ENCODE measurements at regions not wholly inside any gene's neighbourhood (a gene's known extent, or its start where the extent isn't known, plus 50 kb on each side); places are given as distances from the start of the nearest gene placed in this dataset.
A peak's percentile ranks its signal among the peaks of the same experiment; 100 is the strongest.
"Not testable (repeated sequence)": the region's sequence is repeated elsewhere in the genome, so short reads cannot be mapped to it uniquely, and the experiment has no call there.

DNA sequence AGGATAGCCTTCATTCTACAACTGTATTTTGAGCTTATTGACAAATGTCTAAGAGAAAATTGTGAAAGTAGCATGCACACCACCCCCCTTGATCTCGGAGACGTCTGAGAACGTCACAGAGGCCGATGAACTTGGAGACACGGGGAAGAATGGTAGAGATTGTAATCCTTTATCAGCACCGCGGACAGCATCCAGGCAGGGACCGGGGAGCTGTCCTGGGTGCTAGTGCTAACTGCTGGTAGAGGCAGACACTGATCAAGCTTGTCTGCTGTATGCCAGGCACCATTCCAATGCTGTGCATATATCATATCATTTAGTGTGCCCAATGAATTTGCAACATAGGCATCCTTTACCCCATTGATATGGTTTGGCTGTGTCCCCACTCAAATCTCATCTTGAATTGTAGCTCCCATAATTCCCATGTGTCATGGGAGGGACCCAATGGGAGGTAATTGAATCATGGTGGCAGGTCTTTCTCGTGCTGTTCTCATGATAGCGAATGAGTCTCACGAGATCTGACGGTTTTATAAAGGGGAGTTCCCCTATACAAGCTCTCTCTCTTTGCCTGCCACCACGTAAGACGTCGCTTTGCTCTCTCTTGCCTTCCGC, 98.8 kb downstream of the LHX2 start:
- Histone ChIP-seq H3K4me1 (ENCODE audit: control insufficient read depth, insufficient read depth, low read length) (no peaks in the 10 kb centered on the region), H3K9me3 (ENCODE audit: control insufficient read depth, insufficient read depth, low read length) (no peaks in the 10 kb centered on the region), H3K9ac (ENCODE audit: low read depth, low read length) (no peak overlapping the region), H3K4me3 (ENCODE audit: low read depth, low read length) (no peak overlapping the region), H3K27me3 (ENCODE audit: control insufficient read depth, insufficient read depth, low read length) (no peaks in the 10 kb centered on the region), H3K27ac (ENCODE audit: low read depth, low read length) (no peak overlapping the region), H3K36me3 (ENCODE audit: control insufficient read depth, insufficient read depth, low read length) (no peaks in the 10 kb centered on the region)

DNA sequence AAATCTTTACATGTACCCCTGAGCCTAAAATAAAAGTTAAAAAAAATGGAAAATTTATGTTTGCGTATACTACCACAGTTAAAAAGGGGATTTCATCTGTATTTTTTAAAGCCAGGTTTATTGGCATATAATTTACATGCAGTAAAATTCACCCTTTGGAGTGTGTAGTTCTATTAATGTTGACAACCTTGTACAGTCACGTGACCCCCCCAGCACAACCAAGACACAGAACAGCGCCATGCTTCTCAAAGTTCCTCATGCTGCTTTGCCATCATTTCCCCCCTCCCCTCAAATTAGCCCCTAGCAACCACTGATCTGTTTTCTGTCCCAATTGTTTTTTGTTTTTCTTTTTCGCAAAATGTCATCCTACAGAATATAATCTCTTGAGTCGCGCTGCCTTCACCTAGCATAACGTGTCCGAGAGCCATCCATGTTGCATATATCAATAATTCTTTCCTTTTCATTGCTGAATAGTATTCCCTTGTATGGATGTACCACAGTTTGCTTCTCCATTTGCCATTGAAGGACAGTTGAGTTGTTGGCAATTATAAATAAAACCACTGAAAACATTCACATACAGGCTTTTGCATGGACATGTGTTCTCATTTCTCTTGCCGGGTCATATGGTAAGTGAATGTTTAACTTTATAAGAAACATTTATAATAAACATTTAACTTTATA, 105.3 kb downstream of the LHX2 start:
- no peak overlapping the region for H3K27ac ChIP-seq (ENCODE audit: low read depth, low read length)
- no peak overlapping the region for H3K9ac ChIP-seq (ENCODE audit: low read depth, low read length)
- H3K4me1 ChIP-seq (ENCODE audit: control insufficient read depth, insufficient read depth, low read length) = no peaks in the 10 kb centered on the region
- no peak overlapping the region for H3K4me3 ChIP-seq (ENCODE audit: low read depth, low read length)
- no peaks in the 10 kb centered on the region for H3K27me3 ChIP-seq (ENCODE audit: control insufficient read depth, insufficient read depth, low read length)
- H3K36me3 ChIP-seq (ENCODE audit: control insufficient read depth, insufficient read depth, low read length) = no peaks in the 10 kb centered on the region
- no peaks in the 10 kb centered on the region; the same call in 1 of the 2 replicates for H3K9me3 ChIP-seq (ENCODE audit: control insufficient read depth, insufficient read depth, low read length)

DNA sequence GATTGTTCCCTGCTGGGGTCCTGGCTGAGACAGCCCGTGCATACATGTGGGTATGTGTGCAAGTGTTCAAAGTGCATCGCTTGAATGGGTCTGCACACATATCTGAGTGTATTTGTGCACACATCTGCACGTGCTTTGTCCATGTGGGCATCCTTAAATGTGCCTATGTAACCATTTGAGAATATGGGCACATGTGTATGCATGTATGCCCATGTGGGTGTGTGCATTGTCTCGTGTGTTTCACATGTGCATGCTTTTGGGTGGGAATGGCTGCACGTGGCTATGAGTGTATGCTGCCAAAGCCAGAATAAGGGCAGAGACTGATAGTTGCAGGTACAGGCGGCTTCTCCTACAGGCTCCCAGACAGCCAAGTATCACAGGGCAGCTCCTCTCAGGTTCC, 107.3 kb downstream of the LHX2 start:
- H3K27ac ChIP-seq (ENCODE audit: low read depth, low read length) = no peak overlapping the region
- H3K36me3 ChIP-seq (ENCODE audit: control insufficient read depth, insufficient read depth, low read length) = no peaks in the 10 kb centered on the region
- H3K4me1 ChIP-seq (ENCODE audit: control insufficient read depth, insufficient read depth, low read length) = no peaks in the 10 kb centered on the region
- no peak overlapping the region for H3K4me3 ChIP-seq (ENCODE audit: low read depth, low read length)
- H3K9me3 ChIP-seq (ENCODE audit: control insufficient read depth, insufficient read depth, low read length) = no peaks in the 10 kb centered on the region; the same call in 1 of the 2 replicates
- H3K27me3 ChIP-seq (ENCODE audit: control insufficient read depth, insufficient read depth, low read length) = no peaks in the 10 kb centered on the region
- no peak overlapping the region for H3K9ac ChIP-seq (ENCODE audit: low read depth, low read length)

DNA sequence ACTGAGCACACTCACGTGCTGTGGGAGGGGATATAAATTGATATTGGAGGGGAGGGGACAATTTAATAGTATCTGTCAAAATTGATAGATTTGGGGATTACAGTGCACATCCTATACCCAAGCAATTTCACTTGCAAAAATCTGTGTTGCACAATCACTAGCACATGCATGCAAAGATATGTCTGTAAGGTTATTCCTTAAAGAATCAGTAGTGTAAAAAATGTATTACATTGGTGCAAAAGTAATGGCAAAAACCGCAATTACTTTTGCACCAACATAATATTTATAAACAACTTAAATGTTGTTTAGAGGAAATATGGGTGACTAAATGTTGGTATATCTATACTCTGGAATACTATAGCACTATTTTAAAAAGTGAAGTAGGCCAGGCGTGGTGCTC, 108.7 kb downstream of the LHX2 start:
- H3K27ac ChIP-seq (ENCODE audit: low read depth, low read length) = no peak overlapping the region
- no peaks in the 10 kb centered on the region; the same call in 1 of the 2 replicates for H3K9me3 ChIP-seq (ENCODE audit: control insufficient read depth, insufficient read depth, low read length)
- no peaks in the 10 kb centered on the region for H3K36me3 ChIP-seq (ENCODE audit: control insufficient read depth, insufficient read depth, low read length)
- no peak overlapping the region for H3K9ac ChIP-seq (ENCODE audit: low read depth, low read length)
- H3K27me3 ChIP-seq (ENCODE audit: control insufficient read depth, insufficient read depth, low read length) = no peaks in the 10 kb centered on the region
- H3K4me3 ChIP-seq (ENCODE audit: low read depth, low read length) = no peak overlapping the region
- H3K4me1 ChIP-seq (ENCODE audit: control insufficient read depth, insufficient read depth, low read length) = peaks cover 7% of the 10 kb centered on the region; the same call in 1 of the 2 replicates

DNA sequence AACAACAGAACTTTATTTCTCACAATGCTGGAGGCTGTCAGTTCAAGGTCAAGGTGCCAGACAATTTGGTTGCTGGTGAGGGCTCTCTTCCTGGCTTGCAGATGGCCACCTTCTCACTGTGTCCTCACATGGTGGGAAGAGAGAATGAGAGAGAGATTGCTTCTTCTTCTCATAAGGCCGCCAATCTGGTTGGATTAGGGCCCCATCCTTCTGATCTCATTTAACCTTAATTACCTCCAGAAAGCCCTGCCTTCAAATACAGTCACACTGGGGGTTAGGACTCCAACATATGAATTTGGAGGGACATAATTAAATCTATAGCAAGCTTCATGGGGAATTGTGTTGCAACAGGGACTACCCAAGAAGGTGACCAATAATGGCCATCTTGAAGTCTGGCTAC, 110.2 kb downstream of the LHX2 start:
- H3K4me1 ChIP-seq (ENCODE audit: control insufficient read depth, insufficient read depth, low read length) = peaks cover 15% of the 10 kb centered on the region; the same call in 1 of the 2 replicates
- H3K27me3 ChIP-seq (ENCODE audit: control insufficient read depth, insufficient read depth, low read length) = no peaks in the 10 kb centered on the region
- H3K4me3 ChIP-seq (ENCODE audit: low read depth, low read length) = no peak overlapping the region
- no peak overlapping the region for H3K27ac ChIP-seq (ENCODE audit: low read depth, low read length)
- H3K9me3 ChIP-seq (ENCODE audit: control insufficient read depth, insufficient read depth, low read length) = no peaks in the 10 kb centered on the region; the same call in 1 of the 2 replicates
- H3K36me3 ChIP-seq (ENCODE audit: control insufficient read depth, insufficient read depth, low read length) = no peaks in the 10 kb centered on the region
- H3K9ac ChIP-seq (ENCODE audit: low read depth, low read length) = no peak overlapping the region

DNA sequence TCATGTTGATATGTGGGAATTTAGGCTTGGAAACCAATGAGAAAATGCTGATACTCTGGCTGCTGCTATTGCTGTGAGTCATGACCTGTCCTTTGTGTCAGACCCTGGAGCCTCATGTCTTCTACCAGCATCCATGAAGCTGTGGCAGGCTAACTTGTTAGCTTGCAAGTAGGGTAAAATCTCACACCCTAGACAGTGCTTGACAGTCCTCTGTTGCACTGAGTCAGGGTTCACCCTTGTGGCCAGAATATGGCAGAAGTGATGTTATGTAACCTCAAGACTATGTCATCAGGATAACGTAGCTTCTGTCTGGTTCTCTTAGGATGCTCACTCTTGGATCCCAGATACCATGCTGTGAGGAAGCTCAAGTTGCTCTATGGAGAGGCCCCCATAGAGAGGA, 110.8 kb downstream of the LHX2 start:
- Histone ChIP-seq H3K4me3 (ENCODE audit: low read depth, low read length) (no peak overlapping the region), H3K27me3 (ENCODE audit: control insufficient read depth, insufficient read depth, low read length) (no peaks in the 10 kb centered on the region), H3K27ac (ENCODE audit: low read depth, low read length) (no peak overlapping the region), H3K9me3 (ENCODE audit: control insufficient read depth, insufficient read depth, low read length) (no peaks in the 10 kb centered on the region), H3K4me1 (ENCODE audit: control insufficient read depth, insufficient read depth, low read length) (peaks cover 15% of the 10 kb centered on the region; the same call in 1 of the 2 replicates), H3K36me3 (ENCODE audit: control insufficient read depth, insufficient read depth, low read length) (no peaks in the 10 kb centered on the region), H3K9ac (ENCODE audit: low read depth, low read length) (no peak overlapping the region)

DNA sequence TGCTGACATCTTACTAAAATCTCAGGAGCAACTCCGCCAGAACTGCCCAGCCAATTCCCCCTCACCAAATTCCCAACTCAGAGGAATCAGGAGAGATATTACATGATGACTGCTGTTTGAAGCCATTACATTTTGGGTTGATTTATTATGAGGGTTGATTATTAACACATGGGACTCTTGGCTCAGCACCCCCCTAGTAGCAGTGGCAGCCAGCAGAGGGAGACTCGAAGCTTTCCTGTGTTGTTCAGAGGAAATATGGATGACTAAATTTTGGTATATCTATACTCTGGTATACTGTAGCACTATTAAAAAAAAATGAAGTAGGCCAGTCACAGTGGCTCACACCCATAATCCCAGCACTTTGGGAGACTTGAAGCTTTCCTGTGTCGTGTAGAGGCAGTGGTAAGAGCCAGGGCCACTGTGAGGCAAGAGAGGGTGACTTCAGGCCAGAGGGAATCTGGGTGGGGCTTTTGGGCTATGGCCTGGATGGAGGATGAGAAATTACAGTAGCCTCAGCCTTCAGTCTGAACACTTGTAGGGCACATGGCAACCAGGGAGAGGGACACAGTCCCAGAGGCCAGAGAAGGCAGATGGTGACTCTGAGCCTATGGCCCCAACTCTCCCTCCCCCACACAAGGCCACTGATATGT, 111.4 kb downstream of the LHX2 start:
- no peaks in the 10 kb centered on the region for H3K9me3 ChIP-seq (ENCODE audit: control insufficient read depth, insufficient read depth, low read length)

DNA sequence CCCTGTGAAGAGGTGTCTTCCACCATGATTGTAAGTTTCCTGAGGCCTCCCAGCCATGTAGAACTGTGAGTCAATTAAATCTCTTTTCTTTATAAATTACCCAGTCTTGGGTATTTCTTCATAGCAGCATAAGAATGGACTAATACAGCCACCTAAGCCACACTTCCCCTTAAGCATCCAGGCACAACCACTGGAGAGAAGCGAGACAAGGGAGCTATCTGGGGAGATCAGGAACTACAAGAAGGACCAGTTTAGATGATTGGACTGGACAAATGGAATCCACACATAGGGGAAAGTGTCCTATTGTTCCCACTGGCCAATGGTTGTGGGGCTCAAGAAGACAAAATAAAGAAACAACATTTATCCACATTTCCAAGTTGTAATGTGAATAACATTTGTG, 112.1 kb downstream of the LHX2 start:
- not testable (repeated sequence) for H3K9me3 ChIP-seq (ENCODE audit: control insufficient read depth, insufficient read depth, low read length); H3K4me3 ChIP-seq (ENCODE audit: low read depth, low read length); H3K36me3 ChIP-seq (ENCODE audit: control insufficient read depth, insufficient read depth, low read length); H3K9ac ChIP-seq (ENCODE audit: low read depth, low read length); H3K27me3 ChIP-seq (ENCODE audit: control insufficient read depth, insufficient read depth, low read length); H3K27ac ChIP-seq (ENCODE audit: low read depth, low read length)
- peaks cover 15% of the 10 kb centered on the region; the same call in 1 of the 2 replicates for H3K4me1 ChIP-seq (ENCODE audit: control insufficient read depth, insufficient read depth, low read length)

More for the DNA sequence above, 111.4 kb downstream of the LHX2 start:
- Histone ChIP-seq H3K4me3 (ENCODE audit: low read depth, low read length) (no peak overlapping the region), H3K36me3 (ENCODE audit: control insufficient read depth, insufficient read depth, low read length) (no peaks in the 10 kb centered on the region), H3K9ac (ENCODE audit: low read depth, low read length) (no peak overlapping the region), H3K27me3 (ENCODE audit: control insufficient read depth, insufficient read depth, low read length) (no peaks in the 10 kb centered on the region), H3K27ac (ENCODE audit: low read depth, low read length) (no peak overlapping the region), H3K4me1 (ENCODE audit: control insufficient read depth, insufficient read depth, low read length) (peaks cover 15% of the 10 kb centered on the region; the same call in 1 of the 2 replicates)

DNA sequence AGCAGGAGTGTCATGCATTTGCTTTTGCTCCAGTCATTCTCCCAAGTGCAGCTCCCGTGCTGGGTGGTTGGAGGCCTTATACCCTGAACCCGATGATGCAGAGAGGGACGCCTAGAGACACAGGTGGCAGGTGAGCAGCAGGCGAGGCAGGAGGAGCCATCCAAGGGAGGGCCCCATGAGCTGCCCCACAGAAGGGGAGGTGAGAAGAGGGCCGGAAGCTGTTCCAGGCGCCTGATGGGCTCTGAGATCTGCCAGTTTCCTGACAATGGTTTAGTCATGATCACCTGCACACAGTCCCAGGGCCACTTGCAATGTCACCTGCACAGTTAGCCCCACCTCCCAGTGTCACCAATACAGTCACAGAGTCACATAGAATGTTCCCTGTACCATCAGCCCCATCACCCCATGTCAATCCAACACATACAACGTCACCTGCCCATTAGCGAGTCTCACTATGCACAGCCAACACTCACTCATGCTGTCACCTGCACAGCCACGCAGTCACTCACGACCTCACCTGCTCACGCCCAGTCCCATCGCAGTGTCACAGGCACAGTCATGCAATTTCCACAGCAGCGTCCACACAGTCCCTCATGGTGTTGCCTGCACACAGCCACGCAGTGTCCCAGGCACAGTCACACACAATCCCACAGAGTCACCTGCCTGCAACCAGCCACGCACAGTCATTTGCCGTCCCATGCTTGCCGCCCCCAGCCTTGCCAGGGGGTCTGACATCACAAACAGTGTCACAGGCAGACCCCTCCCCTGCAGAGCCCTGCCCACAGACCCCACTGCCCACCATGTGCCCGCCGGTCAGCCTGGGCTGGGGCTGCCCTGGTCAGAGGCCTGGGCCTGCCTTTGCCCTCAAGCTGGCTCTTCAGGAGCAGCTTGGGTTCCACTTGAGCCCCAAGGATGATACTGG, 113.4 kb downstream of the LHX2 start:
- no peaks in the 10 kb centered on the region for H3K36me3 ChIP-seq (ENCODE audit: control insufficient read depth, insufficient read depth, low read length)
- H3K9ac ChIP-seq (ENCODE audit: low read depth, low read length) = no peak overlapping the region
- H3K4me3 ChIP-seq (ENCODE audit: low read depth, low read length) = no peak overlapping the region

DNA sequence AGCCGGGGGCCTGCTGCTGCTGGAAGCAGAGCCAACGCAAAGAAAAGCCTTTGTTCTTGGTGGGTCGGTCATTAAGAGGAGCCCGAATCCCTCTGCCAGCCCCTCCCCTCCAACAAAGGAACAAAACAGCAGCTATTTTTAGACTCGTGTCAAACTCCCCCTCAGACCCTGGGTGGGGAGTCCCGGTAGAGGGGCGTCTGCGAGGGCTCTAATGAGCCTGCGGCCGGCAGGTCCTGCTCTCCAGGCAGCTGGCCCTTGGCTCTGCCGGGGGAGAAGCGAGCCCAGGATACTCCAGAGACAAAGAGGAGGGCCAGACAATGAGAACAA, 114.0 kb downstream of the LHX2 start:
- Histone ChIP-seq H3K27ac (ENCODE audit: low read depth, low read length) (peak overlapping the region; percentile 58), H3K9me3 (ENCODE audit: control insufficient read depth, insufficient read depth, low read length) (no peaks in the 10 kb centered on the region), H3K36me3 (ENCODE audit: control insufficient read depth, insufficient read depth, low read length) (no peaks in the 10 kb centered on the region), H3K4me3 (ENCODE audit: low read depth, low read length) (no peak overlapping the region), H3K4me1 (ENCODE audit: control insufficient read depth, insufficient read depth, low read length) (peaks cover 15% of the 10 kb centered on the region; the same call in 1 of the 2 replicates), H3K27me3 (ENCODE audit: control insufficient read depth, insufficient read depth, low read length) (no peaks in the 10 kb centered on the region), H3K9ac (ENCODE audit: low read depth, low read length) (no peak overlapping the region)

More for the DNA sequence above, 113.4 kb downstream of the LHX2 start:
- H3K27me3 ChIP-seq (ENCODE audit: control insufficient read depth, insufficient read depth, low read length) = no peaks in the 10 kb centered on the region
- H3K27ac ChIP-seq (ENCODE audit: low read depth, low read length) = peak overlapping the region; percentile 58
- H3K4me1 ChIP-seq (ENCODE audit: control insufficient read depth, insufficient read depth, low read length) = peaks cover 15% of the 10 kb centered on the region; the same call in 1 of the 2 replicates
- H3K9me3 ChIP-seq (ENCODE audit: control insufficient read depth, insufficient read depth, low read length) = no peaks in the 10 kb centered on the region
